ENCODE measurements at regions not wholly inside any gene's neighbourhood (a gene's known extent, or its start where the extent isn't known, plus 50 kb on each side); places are given as distances from the start of the nearest gene placed in this dataset.
"Not testable (repeated sequence)": the region's sequence is repeated elsewhere in the genome, so short reads cannot be mapped to it uniquely, and the experiment has no call there.

DNA sequence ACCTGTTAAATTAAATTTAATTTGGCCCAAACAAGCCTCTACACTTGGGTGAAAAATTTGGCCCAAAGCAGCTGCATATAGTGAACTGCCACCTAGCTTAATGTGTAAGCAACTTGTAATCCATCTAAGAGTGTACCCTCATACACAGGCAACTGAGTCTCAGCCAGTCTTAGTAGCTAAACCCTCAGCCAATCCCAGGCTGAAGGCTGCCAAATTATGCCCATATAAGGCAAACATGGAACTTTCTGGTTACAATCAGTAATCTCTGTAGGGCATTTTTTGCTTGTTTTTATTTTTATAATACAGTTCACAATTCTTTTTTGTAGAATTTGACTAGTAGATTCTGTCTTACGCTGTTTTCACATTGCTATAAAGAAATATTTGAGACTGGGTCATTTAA is 958.7 kb downstream of the FSCB start:
- Histone ChIP-seq H3K9ac (replicated peaks; ENCODE audit: extremely low read depth, insufficient read depth, low read length) (no peak overlapping the region), H3K4me3 (replicated peaks in 1 of 3; ENCODE audit: insufficient read depth in 1 of 3, low read depth in 1 of 3, low read length in 3 of 3) (no peak overlapping the region), H3K4me1 (ENCODE audit: control insufficient read depth, extremely low read depth, insufficient read depth, low read length) (no peaks in the 10 kb centered on the region), H2AFZ (ENCODE audit: low read depth, low read length) (no peak overlapping the region), H3K27me3 (ENCODE audit: control insufficient read depth in 2 of 2, insufficient read depth in 2 of 2, low read length in 2 of 2) (no peaks in the 10 kb centered on the region), H3K9me1 (replicated peaks; ENCODE audit: control insufficient read depth, extremely low read depth, insufficient read depth, low read length) (no peaks in the 10 kb centered on the region), H3K4me2 (ENCODE audit: insufficient read depth, low read length) (no peak overlapping the region), H3K36me3 (ENCODE audit: control insufficient read depth in 2 of 2, extremely low read depth in 1 of 2, insufficient read depth in 2 of 2, low read length in 2 of 2) (no peaks in the 10 kb centered on the region), H4K20me1 (replicated peaks; ENCODE audit: control insufficient read depth, extremely low read depth, insufficient read depth, low read length) (no peaks in the 10 kb centered on the region), H3K79me2 (ENCODE audit: control insufficient read depth, insufficient read depth, low read length) (no peaks in the 10 kb centered on the region), H3K27ac (ENCODE audit: insufficient read depth, low read depth, low read length) (no peak overlapping the region), H3K9me3 (replicated peaks; ENCODE audit: control insufficient read depth, insufficient read depth, low read length) (no peaks in the 10 kb centered on the region)
- dilution Hi-C loops (cut with MboI; ENCODE audit: extremely low pct_ligation_motif_present, low sequenced_read_pairs), result no loop called here
- FAIRE-seq, result no peak
- ChIA-PET POLR2A (no interaction called here), CTCF (no interaction called here)
- TF ChIP-seq EZH2 (IDR thresholded peaks at IDR 0.05; ENCODE audit: borderline replicate concordance, low read depth, low read length, severe bottlenecking) (no peak), POLR2AphosphoS5 (IDR thresholded peaks at IDR 0.05; ENCODE audit: insufficient read depth, low read depth, low read length) (no peak)
- intact Hi-C loops (cut with micrococcal nuclease), result no loop called here
- BruUV-seq (replicated peaks), result no TSS peak
- DNase-seq (ENCODE audit: low read depth, low spot score), result no peak

DNA sequence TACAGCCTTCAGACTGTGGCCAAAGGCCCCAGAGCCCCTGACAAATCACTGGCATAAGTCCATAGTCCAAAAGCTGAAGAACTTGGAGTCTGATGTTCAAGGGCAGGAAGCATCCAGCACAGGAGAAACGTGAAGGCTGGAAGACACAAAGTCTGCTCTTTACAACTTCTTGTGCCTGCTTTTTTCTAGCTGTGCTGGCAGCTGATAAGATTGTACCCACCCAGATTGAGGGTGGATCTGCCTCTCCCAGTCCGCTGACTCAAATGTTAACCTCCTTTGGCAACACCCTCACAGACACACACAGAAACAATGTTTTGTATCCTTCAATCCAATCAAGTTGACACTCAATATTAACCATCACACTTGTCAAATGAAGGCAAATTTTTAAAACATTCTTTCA is 959.5 kb downstream of the FSCB start:
- H3K27me3 ChIP-seq (ENCODE audit: control insufficient read depth in 2 of 2, insufficient read depth in 2 of 2, low read length in 2 of 2); H3K79me2 ChIP-seq (ENCODE audit: control insufficient read depth, insufficient read depth, low read length); intact Hi-C loops (cut with micrococcal nuclease); dilution Hi-C loops (cut with MboI; ENCODE audit: extremely low pct_ligation_motif_present, low sequenced_read_pairs); H2AFZ ChIP-seq (ENCODE audit: low read depth, low read length); DNase-seq (ENCODE audit: low read depth, low spot score); H3K27ac ChIP-seq (ENCODE audit: insufficient read depth, low read depth, low read length); H3K9me1 ChIP-seq (replicated peaks; ENCODE audit: control insufficient read depth, extremely low read depth, insufficient read depth, low read length); H3K4me1 ChIP-seq (ENCODE audit: control insufficient read depth, extremely low read depth, insufficient read depth, low read length); H3K4me2 ChIP-seq (ENCODE audit: insufficient read depth, low read length); H3K9me3 ChIP-seq (replicated peaks; ENCODE audit: control insufficient read depth, insufficient read depth, low read length); FAIRE-seq; BruUV-seq (replicated peaks); H3K36me3 ChIP-seq (ENCODE audit: control insufficient read depth in 2 of 2, extremely low read depth in 1 of 2, insufficient read depth in 2 of 2, low read length in 2 of 2); POLR2A ChIA-PET; H3K9ac ChIP-seq (replicated peaks; ENCODE audit: extremely low read depth, insufficient read depth, low read length); CTCF ChIA-PET; H3K4me3 ChIP-seq (replicated peaks in 1 of 3; ENCODE audit: insufficient read depth in 1 of 3, low read depth in 1 of 3, low read length in 3 of 3); H4K20me1 ChIP-seq (replicated peaks; ENCODE audit: control insufficient read depth, extremely low read depth, insufficient read depth, low read length): not testable (repeated sequence)

All from endothelial cell of umbilical vein (primary cell).